ENCODE measurements at regions not wholly inside any gene's neighbourhood (a gene's known extent, or its start where the extent isn't known, plus 50 kb on each side); places are given as distances from the start of the nearest gene placed in this dataset.

DNA sequence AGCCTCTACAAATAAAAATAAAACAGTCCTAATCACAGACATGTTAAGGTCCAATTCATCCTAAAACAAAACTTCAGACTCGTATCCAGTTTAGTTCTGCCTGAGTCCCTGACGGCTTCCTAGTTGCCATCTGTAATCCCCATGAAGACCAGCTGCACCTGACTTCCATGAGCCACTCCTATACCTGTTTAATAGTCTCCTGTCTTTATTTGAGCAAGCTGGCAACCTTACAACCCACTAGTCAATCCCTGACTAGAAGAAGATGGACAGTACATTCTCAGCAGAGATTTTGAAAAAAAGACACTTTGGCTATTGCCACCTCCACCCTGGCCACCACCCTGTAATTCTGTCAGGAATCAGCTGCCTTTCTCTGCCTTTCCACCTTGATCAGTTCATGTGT, 197.7 kb downstream of the HIBADH start:
- TF ChIP-seq, protein P1, sequence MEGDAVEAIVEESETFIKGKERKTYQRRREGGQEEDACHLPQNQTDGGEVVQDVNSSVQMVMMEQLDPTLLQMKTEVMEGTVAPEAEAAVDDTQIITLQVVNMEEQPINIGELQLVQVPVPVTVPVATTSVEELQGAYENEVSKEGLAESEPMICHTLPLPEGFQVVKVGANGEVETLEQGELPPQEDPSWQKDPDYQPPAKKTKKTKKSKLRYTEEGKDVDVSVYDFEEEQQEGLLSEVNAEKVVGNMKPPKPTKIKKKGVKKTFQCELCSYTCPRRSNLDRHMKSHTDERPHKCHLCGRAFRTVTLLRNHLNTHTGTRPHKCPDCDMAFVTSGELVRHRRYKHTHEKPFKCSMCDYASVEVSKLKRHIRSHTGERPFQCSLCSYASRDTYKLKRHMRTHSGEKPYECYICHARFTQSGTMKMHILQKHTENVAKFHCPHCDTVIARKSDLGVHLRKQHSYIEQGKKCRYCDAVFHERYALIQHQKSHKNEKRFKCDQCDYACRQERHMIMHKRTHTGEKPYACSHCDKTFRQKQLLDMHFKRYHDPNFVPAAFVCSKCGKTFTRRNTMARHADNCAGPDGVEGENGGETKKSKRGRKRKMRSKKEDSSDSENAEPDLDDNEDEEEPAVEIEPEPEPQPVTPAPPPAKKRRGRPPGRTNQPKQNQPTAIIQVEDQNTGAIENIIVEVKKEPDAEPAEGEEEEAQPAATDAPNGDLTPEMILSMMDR (IDR thresholded peaks at IDR 0.05 in 2 of 3, conservative IDR thresholded peaks at IDR 0.05 in 1 of 3; ENCODE audit: borderline replicate concordance in 1 of 3, insufficient read depth in 1 of 3, low read depth in 2 of 3, low read length in 2 of 3), result no peak
- TF ChIP-seq EGR1 (IDR thresholded peaks at IDR 0.05; ENCODE audit: low read depth), result no peak
